Fibroblast of lung (primary cell): ENCODE measurements at regions not wholly inside any gene's neighbourhood (a gene's known extent, or its start where the extent isn't known, plus 50 kb on each side); places are given as distances from the start of the nearest gene placed in this dataset.

Experiments used
- DNase-seq, 2 donors: peaks; one replicate each; pipeline versions ENCODE4 v3.0.0 to v3.0.0-alpha.2; 2010; ENCODE audit warnings: low read depth in 2 of 2
- H2AFZ ChIP-seq: 2 replicates; pipeline ENCODE4 v1.5.1; 2012; ENCODE audit warnings: low read length, control low read depth, inconsistent platforms
- H3K27ac ChIP-seq: 2 replicates; pipeline ENCODE4 v1.5.1; 2011; ENCODE audit warnings: low read length, control low read depth; ENCODE audit not compliant: insufficient read depth
- H3K27me3 ChIP-seq: 2 replicates; pipeline ENCODE4 v1.5.1; 2011; ENCODE audit warnings: mild to moderate bottlenecking, low read length; ENCODE audit not compliant: control insufficient read depth, insufficient read depth
- H3K36me3 ChIP-seq: 2 replicates; pipeline ENCODE4 v1.5.1; 2011; ENCODE audit warnings: low read length; ENCODE audit not compliant: control insufficient read depth, insufficient read depth
- H3K4me1 ChIP-seq: 2 replicates; pipeline ENCODE4 v1.5.1; 2011; ENCODE audit warnings: low read length; ENCODE audit not compliant: control insufficient read depth, insufficient read depth; ENCODE audit errors: extremely low read depth
- H3K4me2 ChIP-seq: 2 replicates; pipeline ENCODE4 v1.5.1; 2011; ENCODE audit warnings: low read length, control low read depth; ENCODE audit not compliant: insufficient read depth; ENCODE audit errors: extremely low read depth
- H3K4me3 ChIP-seq, 4 experiments: fragments of 200-600 bp in 1 of 4; sonication (generic) in 1 of 4; replicated peaks in 1 of 4; 2 replicates each; pipeline ENCODE4 v1.5.1; 2011 to 2016; ENCODE audit warnings: low read length in 4 of 4, low read depth in 3 of 4, mild to moderate bottlenecking in 3 of 4, control low read depth in 2 of 4, inconsistent platforms in 1 of 4, mixed read lengths in 1 of 4; ENCODE audit not compliant: insufficient read depth in 1 of 4; ENCODE audit errors: control extremely low read depth in 1 of 4
- H3K79me2 ChIP-seq: 2 replicates; pipeline ENCODE4 v1.5.1; 2012; ENCODE audit warnings: mild to moderate bottlenecking, low read length, inconsistent platforms; ENCODE audit not compliant: control insufficient read depth, insufficient read depth
- H3K9ac ChIP-seq: 2 replicates; pipeline ENCODE4 v1.5.1; 2011; ENCODE audit warnings: mild to moderate bottlenecking, low read length, control low read depth; ENCODE audit not compliant: insufficient read depth
- H3K9me3 ChIP-seq: 2 replicates; pipeline ENCODE4 v1.5.1; 2012; ENCODE audit warnings: low read depth, low read length; ENCODE audit not compliant: control insufficient read depth, insufficient read depth
- H4K20me1 ChIP-seq: 2 replicates; pipeline ENCODE4 v1.5.1; 2011; ENCODE audit warnings: low read length; ENCODE audit not compliant: control insufficient read depth, insufficient read depth; ENCODE audit errors: extremely low read depth
- CTCF ChIP-seq, 2 donors: IDR thresholded peaks in 1 of 2; conservative IDR thresholded peaks in 1 of 2; 1 replicate in 1 of 2; 2 replicates in 1 of 2; pipeline ENCODE4 v1.5.1; 2011 to 2012; ENCODE audit warnings: low read length in 2 of 2, control low read depth in 1 of 2, inconsistent platforms in 1 of 2, low read depth in 1 of 2, mild to moderate bottlenecking in 1 of 2
- EZH2 ChIP-seq: IDR thresholded peaks from 2 replicates; pipeline ENCODE4 v1.5.1; 2012; ENCODE audit warnings: low read length, control low read depth, mild to moderate bottlenecking; ENCODE audit errors: missing control alignments

GRCh38 chr13:106835477-106835876 is 267.5 kb upstream of the ARGLU1 start:
- H3K79me2 ChIP-seq, result no peaks in the 10 kb centered on the region
- H3K27me3 ChIP-seq, result no peaks in the 10 kb centered on the region
- TF ChIP-seq CTCF (conservative IDR thresholded peaks at IDR 0.05 in 1 of 2, IDR thresholded peaks at IDR 0.05 in 1 of 2; ENCODE audit: low read depth in 1 of 2, low read length in 2 of 2) (no peak), EZH2 (no peak)
- H3K36me3 ChIP-seq, result no peaks in the 10 kb centered on the region
- no peaks in the 10 kb centered on the region for H3K4me1 ChIP-seq
- no peak overlapping the region for H3K9ac ChIP-seq
- no peaks in the 10 kb centered on the region for H3K9me3 ChIP-seq
- no peak overlapping the region for H3K27ac ChIP-seq
- no peaks in the 10 kb centered on the region for H4K20me1 ChIP-seq
- no peak overlapping the region for H3K4me2 ChIP-seq
- no peak overlapping the region for H3K4me3 ChIP-seq
- no peak overlapping the region for H2AFZ ChIP-seq
- DNase-seq, result no peak

- no peak overlapping the region for H3K4me2 ChIP-seq
- no peak for DNase-seq
- no peak overlapping the region for H3K4me3 ChIP-seq
- H3K4me1 ChIP-seq, result no peaks in the 10 kb centered on the region
- no peaks in the 10 kb centered on the region for H3K9me3 ChIP-seq
- no peak overlapping the region for H3K27ac ChIP-seq
- no peaks in the 10 kb centered on the region for H3K36me3 ChIP-seq
- H3K9ac ChIP-seq, result no peak overlapping the region
- no peaks in the 10 kb centered on the region for H3K79me2 ChIP-seq
- no peak overlapping the region for H2AFZ ChIP-seq
- H4K20me1 ChIP-seq, result no peaks in the 10 kb centered on the region
- TF ChIP-seq CTCF (conservative IDR thresholded peaks at IDR 0.05 in 1 of 2, IDR thresholded peaks at IDR 0.05 in 1 of 2; ENCODE audit: low read depth in 1 of 2, low read length in 2 of 2) (no peak), EZH2 (no peak)
- no peaks in the 10 kb centered on the region for H3K27me3 ChIP-seq
These were observed 254.0 kb upstream of the ARGLU1 start for GRCh38 chr13:106821979-106822378.

- TF ChIP-seq CTCF (conservative IDR thresholded peaks at IDR 0.05 in 1 of 2, IDR thresholded peaks at IDR 0.05 in 1 of 2; ENCODE audit: low read depth in 1 of 2, low read length in 2 of 2) (no peak), EZH2 (no peak)
- no peaks in the 10 kb centered on the region for H3K9me3 ChIP-seq
- no peaks in the 10 kb centered on the region for H3K27me3 ChIP-seq
- H4K20me1 ChIP-seq, result no peaks in the 10 kb centered on the region
- no peak for DNase-seq
- no peaks in the 10 kb centered on the region for H3K36me3 ChIP-seq
- no peak overlapping the region for H3K4me3 ChIP-seq
- no peak overlapping the region for H3K27ac ChIP-seq
- no peaks in the 10 kb centered on the region for H3K79me2 ChIP-seq
- H3K4me2 ChIP-seq, result no peak overlapping the region
- no peak overlapping the region for H2AFZ ChIP-seq
- H3K9ac ChIP-seq, result no peak overlapping the region
- H3K4me1 ChIP-seq, result no peaks in the 10 kb centered on the region
These were observed 251.7 kb upstream of the ARGLU1 start for GRCh38 chr13:106819413-106820180.
